Esophagus squamous epithelium (tissue), 4 donors: ENCODE measurements at regions not wholly inside any gene's neighbourhood (a gene's known extent, or its start where the extent isn't known, plus 50 kb on each side); places are given as distances from the start of the nearest gene placed in this dataset.

Experiments used
- CTCF ChIP-seq, 6 experiments: fragments of 450-650 bp in 4 of 6; fragments of 200-600 bp in 2 of 6; sonication (generic) in 2 of 6; IDR thresholded peaks; one replicate each; pipeline ENCODE4 v1.5.1; 2016 to 2019; ENCODE audit warnings: antibody characterized with exemption in 6 of 6, mild to moderate bottlenecking in 4 of 6, moderate library complexity in 4 of 6
- POLR2A ChIP-seq, 4 donors: fragments of 450-650 bp; IDR thresholded peaks; one replicate each; pipeline ENCODE4 v1.6.1; 2017; ENCODE audit warnings: antibody characterized with exemption in 4 of 4, mild to moderate bottlenecking in 4 of 4, moderate library complexity in 3 of 4

- TF ChIP-seq CTCF (IDR thresholded peaks at IDR 0.05), result no peak
- TF ChIP-seq POLR2A (IDR thresholded peaks at IDR 0.05), result no peak
These were observed 634.8 kb downstream of the GALR1 start for GRCh38 chr18:77884454-77884853.
